Mucosa of rectum (tissue), 2 donors: ENCODE measurements at regions not wholly inside any gene's neighbourhood (a gene's known extent, or its start where the extent isn't known, plus 50 kb on each side); places are given as distances from the start of the nearest gene placed in this dataset.

ENCODE experiments used
- H3K27ac ChIP-seq, 2 donors: one replicate each; pipeline ENCODE4 v1.7.0; 2013; ENCODE audit warnings: inconsistent platforms in 2 of 2, low read depth in 2 of 2, low read length in 2 of 2
- H3K27me3 ChIP-seq, 2 donors: one replicate each; pipeline ENCODE4 v1.7.0; 2013; ENCODE audit warnings: low read length in 2 of 2; ENCODE audit not compliant: control insufficient read depth in 2 of 2, insufficient read depth in 2 of 2
- H3K36me3 ChIP-seq, 2 donors: one replicate each; pipeline ENCODE4 v1.7.0; 2013; ENCODE audit warnings: low read length in 2 of 2; ENCODE audit not compliant: control insufficient read depth in 2 of 2, insufficient read depth in 2 of 2
- H3K4me1 ChIP-seq, 2 donors: one replicate each; pipeline ENCODE4 v1.7.0; 2013; ENCODE audit warnings: low read length in 2 of 2, mild to moderate bottlenecking in 1 of 2; ENCODE audit not compliant: control insufficient read depth in 2 of 2, insufficient read depth in 2 of 2
- H3K4me3 ChIP-seq, 2 donors: one replicate each; pipeline ENCODE4 v1.7.0; 2013; ENCODE audit warnings: low read length in 2 of 2
- H3K9ac ChIP-seq, 2 donors: one replicate each; pipeline ENCODE4 v1.7.0; 2013; ENCODE audit warnings: low read length in 2 of 2, low read depth in 1 of 2, mild to moderate bottlenecking in 1 of 2
- H3K9me3 ChIP-seq, 2 donors: one replicate each; pipeline ENCODE4 v1.7.0; 2013; ENCODE audit warnings: low read length in 2 of 2; ENCODE audit not compliant: control insufficient read depth in 2 of 2
- donor health status: healthy.
- donor health status: Normal muscosa, but diverticular disease.

DNA sequence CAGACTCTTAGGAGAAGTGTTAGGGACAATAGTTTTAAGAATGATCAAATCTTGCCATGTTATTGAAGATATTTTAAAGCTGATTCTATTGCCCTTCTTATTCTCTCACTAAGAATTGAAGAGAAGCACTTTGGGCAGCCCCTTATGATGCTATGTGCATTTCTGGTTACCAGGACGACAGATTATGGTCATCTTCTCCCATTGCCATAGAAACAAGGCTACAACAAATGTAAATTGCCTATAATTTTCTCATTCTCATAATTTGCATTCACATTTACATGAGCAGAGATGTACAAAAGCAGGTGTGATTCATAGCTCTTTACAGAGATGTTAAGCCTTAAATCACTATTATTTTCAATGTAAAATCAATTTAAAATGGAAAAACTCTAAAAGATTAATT lies 137.3 kb upstream of the PCDH9 start:
- Histone ChIP-seq H3K9ac (no peak overlapping the region), H3K4me1 (no peaks in the 10 kb centered on the region), H3K36me3 (no peaks in the 10 kb centered on the region), H3K27ac (no peak overlapping the region), H3K27me3 (no peaks in the 10 kb centered on the region), H3K4me3 (no peak overlapping the region), H3K9me3 (no peaks in the 10 kb centered on the region)

DNA sequence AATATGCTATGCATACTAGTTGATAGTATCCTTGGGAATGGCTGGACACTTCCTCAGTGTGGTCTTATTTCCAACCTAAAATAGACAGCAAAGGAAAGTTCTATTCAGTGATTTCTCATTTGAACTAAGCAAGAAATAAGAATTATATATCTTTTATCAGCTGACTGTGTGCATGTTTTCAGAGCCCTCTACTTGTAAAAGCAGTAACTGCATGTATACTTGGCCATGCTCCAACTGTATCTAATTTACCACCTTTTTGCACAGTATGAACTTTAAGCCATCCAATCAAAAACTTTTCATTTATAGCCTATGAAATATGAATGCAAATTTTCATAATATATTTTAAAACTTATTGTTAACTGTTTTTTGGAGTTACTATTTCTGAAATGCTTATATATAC lies 136.4 kb upstream of the PCDH9 start:
- Histone ChIP-seq H3K27me3 (no peaks in the 10 kb centered on the region), H3K27ac (no peak overlapping the region), H3K9me3 (no peaks in the 10 kb centered on the region), H3K4me3 (no peak overlapping the region), H3K4me1 (no peaks in the 10 kb centered on the region), H3K9ac (no peak overlapping the region), H3K36me3 (no peaks in the 10 kb centered on the region)

DNA sequence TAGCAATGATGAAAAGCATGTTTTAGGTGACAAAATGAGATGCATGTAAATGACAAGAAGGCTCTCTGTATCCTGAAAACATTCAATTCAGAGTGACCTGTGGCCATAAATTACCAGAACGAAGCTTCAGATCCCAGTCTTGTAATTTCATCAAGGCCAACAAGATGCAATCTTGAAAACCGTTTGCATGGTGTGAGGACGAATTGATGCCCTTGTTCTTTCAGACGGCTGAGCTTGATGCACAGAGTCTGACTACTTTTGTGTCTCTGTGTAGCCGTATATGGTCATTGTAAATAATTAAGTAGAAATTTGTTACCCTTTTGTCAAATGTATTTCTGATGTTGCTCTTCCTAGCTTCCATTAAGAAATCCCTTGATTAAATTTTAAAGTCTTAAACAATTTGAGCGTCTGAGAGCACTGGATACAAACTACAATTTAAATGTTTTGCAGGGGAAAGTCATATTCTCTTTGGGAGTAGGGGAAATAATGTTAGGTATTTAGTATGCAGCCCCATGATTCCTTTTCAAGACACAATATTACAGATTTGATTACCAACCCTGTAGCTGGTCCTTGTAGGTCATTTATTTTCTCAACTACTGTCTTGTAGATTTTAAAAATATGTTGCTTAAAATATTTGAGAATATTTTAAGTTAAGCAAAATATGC lies 125.8 kb upstream of the PCDH9 start:
- Histone ChIP-seq H3K27ac (no peak overlapping the region), H3K4me3 (no peak overlapping the region), H3K9me3 (no peaks in the 10 kb centered on the region), H3K36me3 (no peaks in the 10 kb centered on the region), H3K27me3 (no peaks in the 10 kb centered on the region), H3K9ac (no peak overlapping the region), H3K4me1 (no peaks in the 10 kb centered on the region)

DNA sequence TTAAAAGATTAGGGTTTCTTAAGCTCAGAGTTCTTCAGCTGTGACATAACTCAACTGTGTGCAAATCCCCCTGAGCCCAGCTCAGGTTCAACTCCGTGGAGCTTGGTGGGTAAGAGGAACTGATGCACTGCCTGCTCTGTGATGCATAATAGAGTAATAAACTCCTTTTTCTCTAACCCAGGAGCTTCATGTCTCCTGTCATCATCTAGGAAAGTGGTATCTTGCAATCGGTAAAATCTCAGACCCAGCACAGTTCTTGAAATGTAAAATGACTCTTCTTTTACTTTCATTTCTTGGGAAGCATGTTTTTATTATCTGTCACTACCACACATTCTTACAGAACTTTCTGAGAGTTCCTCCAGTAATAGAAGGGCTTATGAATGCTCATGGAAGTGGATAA lies 123.8 kb upstream of the PCDH9 start:
- Histone ChIP-seq H3K9ac (no peak overlapping the region), H3K27ac (no peak overlapping the region), H3K4me3 (no peak overlapping the region), H3K4me1 (no peaks in the 10 kb centered on the region), H3K9me3 (no peaks in the 10 kb centered on the region), H3K36me3 (no peaks in the 10 kb centered on the region), H3K27me3 (no peaks in the 10 kb centered on the region)

DNA sequence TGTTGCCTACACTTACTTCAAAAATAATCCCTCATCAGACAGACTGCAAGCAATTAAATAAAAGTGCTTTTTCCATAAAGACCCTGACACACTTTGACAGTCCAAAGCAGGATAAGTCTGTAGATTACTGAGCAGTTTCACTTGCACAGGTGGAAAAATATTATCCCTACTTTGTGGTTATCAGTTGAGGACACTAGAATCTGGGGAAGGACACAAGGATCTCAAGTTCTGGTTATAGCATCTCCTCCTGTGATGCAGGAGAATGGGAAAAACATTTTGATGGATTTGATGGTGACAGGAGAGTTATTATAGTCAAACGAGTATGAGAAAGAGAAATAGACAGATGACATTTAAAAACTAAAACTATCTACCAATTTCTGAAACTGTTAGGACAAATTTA lies 122.9 kb upstream of the PCDH9 start:
- Histone ChIP-seq H3K4me1 (no peaks in the 10 kb centered on the region), H3K4me3 (no peak overlapping the region)

DNA sequence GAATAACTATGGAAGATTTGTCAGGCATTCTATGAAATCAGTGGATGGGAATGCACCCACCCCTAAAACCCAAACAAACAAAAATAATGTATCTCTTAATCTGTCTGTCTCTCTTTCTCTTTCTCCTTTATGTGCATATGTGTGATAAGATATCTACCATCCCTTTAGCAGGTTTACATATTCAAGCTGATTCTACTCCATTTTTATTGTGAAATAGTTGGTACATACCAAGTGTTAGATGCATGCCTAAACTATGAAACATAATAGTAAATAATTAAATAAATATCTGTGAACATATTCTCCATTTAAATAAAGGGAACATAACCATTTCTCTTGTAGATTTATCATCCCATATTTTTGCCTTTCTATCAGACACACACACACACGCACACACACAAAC lies 121.8 kb upstream of the PCDH9 start:
- H3K9ac ChIP-seq = no peak overlapping the region
- H3K4me3 ChIP-seq = no peak overlapping the region
- no peaks in the 10 kb centered on the region for H3K9me3 ChIP-seq
- no peaks in the 10 kb centered on the region for H3K27me3 ChIP-seq
- H3K36me3 ChIP-seq = no peaks in the 10 kb centered on the region
- H3K4me1 ChIP-seq = no peaks in the 10 kb centered on the region
- H3K27ac ChIP-seq = no peak overlapping the region

More for the DNA sequence above, 122.9 kb upstream of the PCDH9 start:
- no peaks in the 10 kb centered on the region for H3K27me3 ChIP-seq
- no peaks in the 10 kb centered on the region for H3K9me3 ChIP-seq
- no peaks in the 10 kb centered on the region for H3K36me3 ChIP-seq
- no peak overlapping the region for H3K9ac ChIP-seq
- no peak overlapping the region for H3K27ac ChIP-seq

DNA sequence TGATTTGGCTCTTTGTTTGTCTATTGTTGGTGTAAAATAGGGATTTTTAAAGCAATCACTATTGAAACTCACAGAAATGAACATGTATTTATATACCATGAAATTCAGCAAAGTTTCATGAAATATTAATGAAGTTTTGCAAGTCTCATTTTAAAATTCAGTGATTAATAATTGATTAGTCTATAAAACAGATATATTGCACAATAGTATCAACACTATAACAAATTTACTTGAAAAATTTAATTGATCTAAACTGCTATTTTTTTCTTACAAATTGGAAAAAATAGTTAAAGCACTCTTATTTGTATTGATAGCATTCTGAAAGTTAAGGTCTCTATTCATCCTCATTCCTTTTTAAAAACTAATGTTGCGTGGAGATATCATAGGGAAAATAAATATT lies 121.0 kb upstream of the PCDH9 start:
- Histone ChIP-seq H3K27ac (no peak overlapping the region), H3K27me3 (no peaks in the 10 kb centered on the region), H3K9me3 (no peaks in the 10 kb centered on the region), H3K9ac (no peak overlapping the region), H3K4me1 (no peaks in the 10 kb centered on the region), H3K4me3 (no peak overlapping the region), H3K36me3 (no peaks in the 10 kb centered on the region)

DNA sequence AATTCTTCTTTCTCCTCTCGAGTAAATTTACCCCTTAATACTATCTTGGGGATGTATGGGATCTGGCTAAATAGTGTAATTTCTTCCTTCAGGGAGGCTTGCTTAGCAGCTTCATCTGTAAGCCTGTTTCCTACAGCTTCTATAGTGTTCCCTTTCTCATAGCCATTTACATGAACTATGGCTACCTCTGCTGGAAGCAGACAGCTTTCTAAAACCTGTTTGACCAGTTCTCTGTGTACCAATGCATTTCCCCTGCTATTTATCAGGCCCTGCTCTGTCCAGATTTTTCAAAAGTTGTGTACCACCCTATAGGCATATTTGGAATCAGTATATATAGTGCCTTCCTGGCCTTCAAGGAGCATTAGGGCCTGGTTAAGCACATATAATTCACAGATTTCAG lies 113.6 kb upstream of the PCDH9 start:
- H3K27ac ChIP-seq = no peak overlapping the region
- no peaks in the 10 kb centered on the region for H3K4me1 ChIP-seq
- H3K27me3 ChIP-seq = no peaks in the 10 kb centered on the region
- H3K9me3 ChIP-seq = no peaks in the 10 kb centered on the region
- H3K4me3 ChIP-seq = no peak overlapping the region
- H3K9ac ChIP-seq = no peak overlapping the region
- no peaks in the 10 kb centered on the region for H3K36me3 ChIP-seq

DNA sequence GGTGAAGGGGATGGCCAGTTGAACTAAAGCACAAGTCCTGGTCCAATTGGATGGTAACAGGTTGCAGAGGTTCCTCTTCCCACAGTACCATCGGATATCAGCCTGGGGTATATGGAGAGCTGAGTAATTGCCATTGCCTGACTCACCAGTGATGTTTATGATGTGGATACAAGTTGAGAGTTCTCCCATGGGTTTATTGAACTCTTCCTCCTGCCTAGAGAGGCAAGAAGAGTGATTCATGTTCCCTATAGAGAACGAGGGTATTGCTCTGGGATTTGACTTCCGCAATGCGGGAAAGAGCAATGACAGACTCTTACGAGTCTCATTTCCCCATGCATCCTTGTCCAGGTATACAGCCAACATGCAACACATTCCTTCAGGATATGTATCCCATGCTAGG lies 111.3 kb upstream of the PCDH9 start:
- H3K9me3 ChIP-seq = no peaks in the 10 kb centered on the region
- no peak overlapping the region for H3K27ac ChIP-seq
- H3K27me3 ChIP-seq = no peaks in the 10 kb centered on the region
- no peak overlapping the region for H3K4me3 ChIP-seq
- no peaks in the 10 kb centered on the region for H3K4me1 ChIP-seq
- H3K36me3 ChIP-seq = no peaks in the 10 kb centered on the region
- no peak overlapping the region for H3K9ac ChIP-seq

DNA sequence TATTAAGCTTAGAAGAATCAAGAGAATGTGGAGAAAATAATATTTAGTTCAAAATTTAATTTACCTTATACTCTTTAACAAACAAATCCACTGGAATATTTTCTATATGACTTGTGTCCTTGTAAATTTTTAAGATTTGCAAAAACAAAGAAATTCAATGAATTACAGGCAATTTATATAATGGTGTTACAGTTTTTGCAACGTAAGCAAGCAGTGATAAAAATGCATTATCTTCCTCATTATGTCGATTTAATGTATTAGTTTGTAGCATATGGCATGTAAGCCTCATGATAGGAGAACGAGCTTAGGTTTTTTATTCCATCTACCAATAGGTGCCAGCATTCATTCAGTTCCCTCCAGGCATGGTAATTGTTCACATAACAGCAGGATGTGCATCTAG lies 100.0 kb upstream of the PCDH9 start:
- no peaks in the 10 kb centered on the region for H3K36me3 ChIP-seq
- H3K4me3 ChIP-seq = no peak overlapping the region
- no peaks in the 10 kb centered on the region for H3K9me3 ChIP-seq
- H3K27ac ChIP-seq = no peak overlapping the region
- no peaks in the 10 kb centered on the region for H3K4me1 ChIP-seq
- no peaks in the 10 kb centered on the region for H3K27me3 ChIP-seq
- H3K9ac ChIP-seq = no peak overlapping the region

DNA sequence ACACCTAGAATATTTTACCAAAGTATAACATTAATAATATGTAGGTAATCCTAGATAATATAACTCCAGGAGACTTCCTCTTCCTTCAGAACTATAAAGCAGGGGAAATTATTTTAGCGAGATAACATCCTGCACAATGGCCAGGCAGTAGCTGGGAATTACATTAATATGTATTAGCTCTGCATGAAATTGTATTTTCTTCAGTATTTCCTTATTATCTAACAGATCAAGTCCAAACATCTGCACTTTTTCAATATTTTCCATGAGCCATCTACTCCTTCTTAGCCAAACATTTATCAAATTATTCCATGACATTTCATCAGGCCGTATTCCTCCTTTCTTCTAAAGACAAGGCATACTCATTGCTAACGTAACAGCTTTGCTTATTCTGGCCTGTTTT lies 98.8 kb upstream of the PCDH9 start:
- Histone ChIP-seq H3K27ac (no peak overlapping the region), H3K4me3 (no peak overlapping the region), H3K27me3 (no peaks in the 10 kb centered on the region), H3K36me3 (no peaks in the 10 kb centered on the region), H3K9ac (no peak overlapping the region), H3K4me1 (no peaks in the 10 kb centered on the region), H3K9me3 (no peaks in the 10 kb centered on the region)
